BLaER1 treated with 17β-estradiol and CSF1 and Interleukin-3, amounts not matched to agents 10 nM and 100 nM (cell line): ENCODE measurements at regions not wholly inside any gene's neighbourhood (a gene's known extent, or its start where the extent isn't known, plus 50 kb on each side); places are given as distances from the start of the nearest gene placed in this dataset.

ENCODE experiments used
- H3K27ac ChIP-seq, 11 experiments: shearing (Covaris generic); formaldehyde crosslinking; 2 replicates each; pipeline ENCODE4 v1.8.1; 2022
- H3K27me3 ChIP-seq, 11 experiments: shearing (Covaris generic); formaldehyde crosslinking; 2 replicates each; pipeline ENCODE4 v1.8.1; 2022
- H3K36me3 ChIP-seq, 11 experiments: shearing (Covaris generic); formaldehyde crosslinking; 2 replicates each; pipeline ENCODE4 v1.8.1; 2022
- H3K4me1 ChIP-seq, 10 experiments: shearing (Covaris generic); formaldehyde crosslinking; 2 replicates each; pipeline ENCODE4 v1.8.1; 2022
- H3K4me2 ChIP-seq, 11 experiments: shearing (Covaris generic); formaldehyde crosslinking; 2 replicates each; pipeline ENCODE4 v1.8.1; 2022
- H3K4me3 ChIP-seq, 10 experiments: shearing (Covaris generic); formaldehyde crosslinking; 2 replicates each; pipeline ENCODE4 v1.8.1; 2022
- H3K9ac ChIP-seq, 11 experiments: shearing (Covaris generic); formaldehyde crosslinking; 2 replicates each; pipeline ENCODE4 v1.8.1; 2022
- H3K9me3 ChIP-seq, 11 experiments: shearing (Covaris generic); formaldehyde crosslinking; replicated peaks in 1 of 11; 2 replicates each; pipeline ENCODE4 v1.8.1; 2022
- H4K20me1 ChIP-seq, 11 experiments: shearing (Covaris generic); formaldehyde crosslinking; 2 replicates each; pipeline ENCODE4 v1.8.1; 2022
- Cebpa-rat ChIP-seq, 11 experiments: shearing (Covaris generic); IDR thresholded peaks; 2 replicates each; pipeline ENCODE4 v1.8.1; 2022

DNA sequence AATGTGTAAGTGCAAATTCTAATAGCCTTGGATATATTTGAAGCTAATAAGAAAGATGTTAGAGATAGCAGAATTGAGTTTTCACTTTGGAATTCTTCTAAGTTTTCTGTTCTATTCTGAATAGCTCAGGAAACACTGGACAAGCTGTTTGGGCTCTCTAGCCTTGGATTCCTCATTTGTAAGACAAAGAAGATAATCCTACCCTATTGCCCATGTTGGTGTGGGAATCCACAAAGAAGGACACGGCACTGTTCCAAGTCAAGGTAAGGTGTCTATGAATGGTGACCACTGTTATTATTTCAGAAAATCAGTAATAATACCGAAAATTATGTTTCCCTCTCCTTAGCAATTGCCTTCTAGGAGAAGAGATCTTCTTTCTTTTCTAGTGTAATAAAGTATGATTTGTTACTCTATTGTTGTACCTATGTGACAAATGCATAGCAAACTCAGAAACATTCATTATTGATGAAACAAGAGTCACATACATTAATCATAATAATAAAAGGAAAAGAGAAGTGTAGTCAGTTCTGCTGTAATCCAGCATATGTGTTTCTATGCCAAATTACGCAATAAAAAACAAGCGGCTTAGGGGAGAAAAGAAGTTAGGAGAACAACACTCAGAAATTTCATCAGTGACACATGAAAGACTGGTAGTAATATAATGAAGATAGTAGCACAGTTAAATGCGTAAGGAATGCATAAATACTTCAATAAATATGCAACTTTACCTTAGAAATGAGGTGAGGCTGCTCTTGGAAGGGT is 1012.3 kb upstream of the PHF14 start:
- H3K9me3 ChIP-seq, result no peaks in the 10 kb centered on the region
- H3K9ac ChIP-seq, result no peak overlapping the region
- no peaks in the 10 kb centered on the region for H4K20me1 ChIP-seq
- peak in 2 of 11 experiments; percentile 58; a peak in 2 of 22 replicates for TF ChIP-seq Cebpa-rat (IDR thresholded peaks at IDR 0.05)
- no peaks in the 10 kb centered on the region for H3K36me3 ChIP-seq
- H3K4me2 ChIP-seq, result no peak overlapping the region
- no peaks in the 10 kb centered on the region for H3K27me3 ChIP-seq
- H3K27ac ChIP-seq, result no peak overlapping the region
- H3K4me1 ChIP-seq, result no peaks in the 10 kb centered on the region
- no peak overlapping the region for H3K4me3 ChIP-seq

DNA sequence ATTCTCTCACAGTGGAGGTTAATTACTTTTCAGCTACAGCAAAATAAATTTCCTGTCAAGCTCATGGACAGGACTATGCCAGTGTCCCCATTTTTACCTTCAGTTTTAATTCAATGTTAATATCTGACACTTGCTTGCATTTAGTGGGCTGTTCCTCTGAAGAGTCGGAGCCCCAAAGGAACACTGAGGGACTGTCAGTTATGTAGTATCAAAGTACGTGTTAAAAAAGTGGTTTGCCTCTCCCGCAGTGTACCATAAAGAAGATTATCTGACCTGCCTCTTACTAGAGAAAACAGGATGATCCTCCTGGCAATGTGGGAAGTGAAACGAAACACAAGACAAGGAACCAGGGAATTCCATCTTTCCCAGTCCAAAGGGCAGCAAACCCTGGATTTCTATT is 1010.9 kb upstream of the PHF14 start:
- Histone ChIP-seq H4K20me1 (no peaks in the 10 kb centered on the region), H3K4me1 (no peaks in the 10 kb centered on the region), H3K36me3 (no peaks in the 10 kb centered on the region), H3K9ac (no peak overlapping the region), H3K27ac (no peak overlapping the region), H3K4me3 (no peak overlapping the region), H3K9me3 (no peaks in the 10 kb centered on the region), H3K27me3 (no peaks in the 10 kb centered on the region), H3K4me2 (no peak overlapping the region)
- no peak for TF ChIP-seq Cebpa-rat (IDR thresholded peaks at IDR 0.05)

DNA sequence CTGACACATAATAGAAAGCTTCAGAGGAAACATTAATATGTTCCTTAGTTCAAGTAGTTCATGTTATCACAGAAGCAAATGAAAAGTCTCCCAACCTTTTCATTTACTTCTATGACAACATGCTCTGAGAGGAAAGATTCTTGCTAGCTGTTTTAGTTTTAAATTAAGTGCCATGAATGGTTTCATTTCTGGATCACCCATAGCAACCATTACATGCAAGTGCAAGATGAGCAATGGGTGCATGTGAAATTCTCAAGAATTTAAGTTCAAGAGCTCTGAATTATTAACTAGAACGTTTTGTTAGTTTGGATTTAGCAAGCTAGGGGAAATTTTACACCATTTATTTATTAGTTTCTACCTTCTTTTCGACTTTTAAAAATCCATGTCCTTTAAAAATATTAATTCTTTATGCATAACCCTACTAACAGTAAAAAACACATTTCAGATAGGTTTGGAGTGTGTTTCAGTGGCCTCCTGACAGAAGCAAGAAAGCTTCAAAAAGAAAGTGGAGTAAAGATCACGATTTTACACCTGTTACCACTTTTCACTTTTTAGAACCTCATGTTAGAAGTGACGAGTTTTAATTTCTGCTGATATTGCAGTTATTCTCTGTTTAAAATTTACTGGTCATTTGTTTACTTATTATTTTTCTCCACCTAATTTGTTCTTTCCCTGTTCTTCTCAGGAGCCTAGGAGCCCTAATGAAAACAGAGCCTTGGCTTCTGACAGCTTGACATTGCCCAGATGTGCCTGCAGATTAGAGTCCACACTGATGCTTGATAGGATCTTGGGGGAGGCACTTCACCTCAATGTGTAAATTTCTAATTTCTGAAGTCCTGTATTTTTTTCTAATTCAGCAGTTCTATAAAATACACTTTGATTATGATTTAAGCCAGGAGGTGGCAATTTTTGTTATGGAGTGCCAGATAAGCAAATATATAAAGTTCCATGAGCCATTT is 995.3 kb upstream of the PHF14 start:
- Histone ChIP-seq H3K9ac (no peak overlapping the region), H3K36me3 (no peaks in the 10 kb centered on the region), H3K4me2 (peak overlapping the region in 9 of 11 experiments; percentile 25 to 68 (median 45); a peak in 14 of 22 replicates), H3K27ac (no peak overlapping the region), H3K4me1 (peaks cover 4 to 33% (median 11%) of the 10 kb centered on the region in 10 experiments; a peak in 16 of 20 replicates), H4K20me1 (no peaks in the 10 kb centered on the region), H3K4me3 (no peak overlapping the region), H3K27me3 (no peaks in the 10 kb centered on the region), H3K9me3 (no peaks in the 10 kb centered on the region)
- no peak for TF ChIP-seq Cebpa-rat (IDR thresholded peaks at IDR 0.05)

DNA sequence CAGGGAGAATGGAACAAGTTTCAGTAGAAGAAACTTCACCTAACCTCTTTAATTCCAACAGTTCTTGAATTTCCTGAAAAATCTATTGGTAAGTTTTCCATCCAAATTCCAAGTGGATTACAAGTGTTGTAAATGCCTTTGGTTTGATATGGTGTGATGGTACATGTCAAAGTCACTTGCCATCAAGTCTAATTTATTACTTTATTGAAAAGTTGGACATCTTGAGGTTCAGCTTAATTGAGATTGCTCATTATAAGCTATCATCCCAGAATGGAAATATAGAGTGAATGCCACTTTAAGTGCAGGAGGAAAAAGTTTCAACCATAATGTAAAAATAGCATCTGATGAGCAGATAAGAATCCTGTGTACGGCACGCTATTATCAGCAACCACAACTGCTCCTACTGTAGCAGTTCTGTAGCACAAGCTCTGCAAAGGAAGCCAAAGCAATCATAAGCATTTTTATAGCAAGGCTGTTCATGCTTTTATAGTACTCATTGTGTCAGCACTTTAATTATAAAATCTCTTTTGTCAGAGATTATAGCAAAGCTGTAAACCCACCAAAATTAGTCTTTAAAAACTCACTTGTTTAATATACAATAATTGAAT is 991.8 kb upstream of the PHF14 start:
- peak overlapping the region in 3 of 11 experiments; percentile 18 to 39 (median 27); a peak in 5 of 22 replicates for H3K4me2 ChIP-seq
- no peak overlapping the region for H3K4me3 ChIP-seq
- no peaks in the 10 kb centered on the region for H4K20me1 ChIP-seq
- no peaks in the 10 kb centered on the region for H3K36me3 ChIP-seq
- H3K9ac ChIP-seq, result no peak overlapping the region
- no peak for TF ChIP-seq Cebpa-rat (IDR thresholded peaks at IDR 0.05)
- no peaks in the 10 kb centered on the region for H3K27me3 ChIP-seq
- H3K9me3 ChIP-seq, result no peaks in the 10 kb centered on the region
- peaks cover 4 to 33% (median 11%) of the 10 kb centered on the region in 10 experiments; a peak in 16 of 20 replicates for H3K4me1 ChIP-seq
- no peak overlapping the region for H3K27ac ChIP-seq

DNA sequence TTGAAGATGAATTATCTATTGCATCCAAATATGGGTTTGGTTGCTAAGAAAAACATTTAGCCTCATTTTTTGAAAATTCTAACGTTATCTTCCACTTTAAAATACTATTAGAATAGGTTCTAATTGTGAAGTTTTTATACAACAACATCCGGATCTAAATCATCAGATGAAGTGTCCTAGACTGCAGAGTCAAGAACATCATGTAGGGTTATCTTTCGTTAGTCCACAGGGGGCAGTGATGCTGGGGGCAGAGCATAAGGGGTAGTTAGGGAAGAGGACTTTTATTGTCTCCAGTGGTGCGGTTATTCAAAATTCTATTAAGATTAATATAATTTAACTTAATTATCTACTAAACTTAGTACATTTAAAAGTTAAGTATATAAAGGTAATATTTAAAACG is 990.6 kb upstream of the PHF14 start:
- no peak overlapping the region for H3K27ac ChIP-seq
- no peak overlapping the region for H3K4me2 ChIP-seq
- no peaks in the 10 kb centered on the region for H3K27me3 ChIP-seq
- no peaks in the 10 kb centered on the region for H4K20me1 ChIP-seq
- H3K4me1 ChIP-seq, result peaks cover 0 to 24% (median 7%) of the 10 kb centered on the region in 10 experiments; a peak in 15 of 20 replicates
- TF ChIP-seq Cebpa-rat (IDR thresholded peaks at IDR 0.05), result no peak
- no peak overlapping the region for H3K4me3 ChIP-seq
- H3K36me3 ChIP-seq, result no peaks in the 10 kb centered on the region
- no peak overlapping the region for H3K9ac ChIP-seq
- peaks cover 0 to 4% (median 0%) of the 10 kb centered on the region in 11 experiments; a peak in 4 of 22 replicates for H3K9me3 ChIP-seq

DNA sequence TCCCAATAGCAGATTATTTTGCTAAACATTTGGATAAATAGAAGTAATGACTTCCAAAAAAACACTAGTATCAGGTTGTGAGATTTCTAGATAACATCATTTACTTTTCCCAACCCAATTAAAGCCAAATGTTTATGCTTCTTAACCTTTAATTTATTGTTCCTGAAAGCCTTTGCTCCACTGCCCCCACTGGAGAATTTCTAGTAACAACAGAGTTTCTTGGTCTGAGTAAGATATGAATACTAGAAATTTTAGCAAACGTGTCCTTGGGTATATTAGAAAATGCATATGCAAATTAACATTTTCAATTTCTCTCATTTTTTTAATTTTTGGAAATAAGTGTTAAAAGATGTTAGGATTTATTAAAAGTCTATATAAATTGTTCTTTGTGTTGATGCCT is 958.0 kb upstream of the PHF14 start:
- no peaks in the 10 kb centered on the region for H3K36me3 ChIP-seq
- no peak overlapping the region for H3K27ac ChIP-seq
- no peaks in the 10 kb centered on the region for H3K4me1 ChIP-seq
- no peaks in the 10 kb centered on the region for H4K20me1 ChIP-seq
- no peak overlapping the region for H3K9ac ChIP-seq
- no peak overlapping the region for H3K4me2 ChIP-seq
- H3K9me3 ChIP-seq, result peaks cover 11 to 22% (median 18%) of the 10 kb centered on the region in 11 experiments
- no peaks in the 10 kb centered on the region for H3K27me3 ChIP-seq
- H3K4me3 ChIP-seq, result no peak overlapping the region
- no peak for TF ChIP-seq Cebpa-rat (IDR thresholded peaks at IDR 0.05)

DNA sequence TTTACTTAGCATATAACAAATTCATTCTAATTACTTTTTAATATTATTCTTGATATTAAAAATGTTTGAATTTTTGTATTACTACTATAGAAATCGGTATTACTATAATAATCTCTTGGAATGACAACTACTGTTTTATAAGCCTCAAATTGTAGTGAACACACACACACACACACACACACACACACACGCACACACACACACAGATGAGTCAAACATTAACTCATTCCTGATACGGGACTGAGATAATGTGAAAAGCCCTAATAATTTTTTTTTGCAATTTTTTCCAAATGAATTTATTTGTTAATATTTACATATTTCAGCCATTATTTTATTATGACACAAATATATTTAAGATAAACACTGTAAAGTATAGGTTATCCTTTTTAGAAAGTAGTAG is 951.2 kb upstream of the PHF14 start:
- Histone ChIP-seq H3K4me2 (no peak overlapping the region), H3K9ac (no peak overlapping the region), H3K4me3 (no peak overlapping the region), H3K9me3 (no peaks in the 10 kb centered on the region), H3K36me3 (no peaks in the 10 kb centered on the region), H3K4me1 (no peaks in the 10 kb centered on the region), H4K20me1 (no peaks in the 10 kb centered on the region), H3K27ac (no peak overlapping the region), H3K27me3 (no peaks in the 10 kb centered on the region)
- no peak for TF ChIP-seq Cebpa-rat (IDR thresholded peaks at IDR 0.05)

DNA sequence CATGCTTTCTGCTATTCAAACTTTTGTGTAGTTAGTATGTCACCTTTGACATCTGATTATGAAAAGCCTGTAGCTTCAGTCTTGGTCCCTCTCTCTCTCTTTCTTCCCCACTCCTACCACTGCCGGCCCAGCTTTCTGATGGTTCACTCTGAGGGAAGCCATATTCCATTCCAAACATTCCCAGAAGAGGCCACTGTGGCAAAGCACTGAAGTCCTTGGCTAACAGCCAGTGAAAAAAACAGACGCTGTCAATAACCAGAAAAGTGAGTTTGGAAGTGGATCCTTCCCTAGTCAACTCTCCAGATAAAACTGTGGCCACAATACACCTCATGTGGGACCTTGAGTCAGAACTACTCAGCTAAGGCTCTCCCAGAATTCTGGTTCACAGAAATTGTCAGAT is 950.7 kb upstream of the PHF14 start:
- H3K27ac ChIP-seq, result no peak overlapping the region
- H4K20me1 ChIP-seq, result no peaks in the 10 kb centered on the region
- no peak overlapping the region for H3K4me3 ChIP-seq
- H3K9ac ChIP-seq, result no peak overlapping the region
- no peaks in the 10 kb centered on the region for H3K36me3 ChIP-seq
- TF ChIP-seq Cebpa-rat (IDR thresholded peaks at IDR 0.05), result no peak
- no peaks in the 10 kb centered on the region for H3K27me3 ChIP-seq
- no peaks in the 10 kb centered on the region for H3K9me3 ChIP-seq
- H3K4me2 ChIP-seq, result no peak overlapping the region
- H3K4me1 ChIP-seq, result no peaks in the 10 kb centered on the region
